ENCODE measurements at regions not wholly inside any gene's neighbourhood (a gene's known extent, or its start where the extent isn't known, plus 50 kb on each side); places are given as distances from the start of the nearest gene placed in this dataset.

GRCh38 chr16:85545227-85545818 lies 67.8 kb upstream of the GSE1 start:
- TF ChIP-seq CTCF (IDR thresholded peaks at IDR 0.05) (no peak), POLR2A (IDR thresholded peaks at IDR 0.05) (no peak), EP300 (IDR thresholded peaks at IDR 0.05) (no peak)
